ENCODE measurements at regions not wholly inside any gene's neighbourhood (a gene's known extent, or its start where the extent isn't known, plus 50 kb on each side); places are given as distances from the start of the nearest gene placed in this dataset.

DNA sequence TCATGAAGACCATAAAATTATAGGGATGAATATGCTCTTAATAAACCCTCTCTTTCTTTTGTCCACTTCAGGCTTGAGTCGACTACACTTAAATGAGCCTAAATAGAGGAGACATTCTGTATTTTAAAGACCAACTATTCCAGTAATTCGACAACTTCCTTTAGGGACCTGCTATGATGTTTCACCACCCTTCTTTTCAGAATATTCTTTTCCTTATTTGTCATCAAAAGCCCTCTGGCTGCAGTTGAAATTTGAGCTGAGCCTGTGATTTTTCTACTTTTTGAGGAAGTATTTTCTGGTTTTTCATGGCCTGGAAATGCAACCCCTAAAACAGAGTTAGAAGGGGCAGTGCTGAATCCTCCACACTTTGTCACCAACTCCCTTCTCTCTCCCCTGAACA lies 287.0 kb downstream of the EPHA4 start:
- 47 to 55% methylated on average over 2 of the region's 2 CpGs for WGBS, 2 donors
- DNase-seq: no peak
- Histone ChIP-seq H3K4me1 (no peaks in the 10 kb centered on the region), H3K27ac (no peak overlapping the region), H3K9me3 (no peaks in the 10 kb centered on the region), H3K36me3 (no peaks in the 10 kb centered on the region), H3K27me3 (no peaks in the 10 kb centered on the region), H3K4me3 (no peak overlapping the region)
- intact Hi-C loops (cut with DNase I): no loop called here
- TF ChIP-seq POLR2A (IDR thresholded peaks at IDR 0.05): no peak
- TF ChIP-seq CTCF (IDR thresholded peaks at IDR 0.05): no peak

DNA sequence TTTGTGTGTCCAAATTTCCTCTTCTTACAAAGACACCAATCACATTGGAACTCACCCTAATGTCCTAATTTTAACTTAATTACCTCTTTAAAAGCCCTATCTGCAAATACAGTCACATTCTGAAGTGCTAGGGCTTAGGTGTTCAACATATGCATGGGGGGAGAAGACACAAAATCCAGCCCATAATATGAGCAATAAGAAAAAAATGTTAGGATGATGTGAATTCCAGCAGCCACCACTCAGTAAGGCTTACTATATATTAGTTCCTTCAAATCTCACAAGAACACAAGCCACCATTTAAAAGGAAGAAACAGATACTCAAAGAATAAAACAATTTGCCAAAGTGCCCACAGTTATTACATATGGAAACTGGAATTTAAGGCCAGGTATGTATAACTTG lies 285.7 kb downstream of the EPHA4 start:
- H3K9me3 ChIP-seq: no peaks in the 10 kb centered on the region
- H3K27me3 ChIP-seq: no peaks in the 10 kb centered on the region
- TF ChIP-seq CTCF (IDR thresholded peaks at IDR 0.05) (no peak), POLR2A (IDR thresholded peaks at IDR 0.05) (no peak)

DNA sequence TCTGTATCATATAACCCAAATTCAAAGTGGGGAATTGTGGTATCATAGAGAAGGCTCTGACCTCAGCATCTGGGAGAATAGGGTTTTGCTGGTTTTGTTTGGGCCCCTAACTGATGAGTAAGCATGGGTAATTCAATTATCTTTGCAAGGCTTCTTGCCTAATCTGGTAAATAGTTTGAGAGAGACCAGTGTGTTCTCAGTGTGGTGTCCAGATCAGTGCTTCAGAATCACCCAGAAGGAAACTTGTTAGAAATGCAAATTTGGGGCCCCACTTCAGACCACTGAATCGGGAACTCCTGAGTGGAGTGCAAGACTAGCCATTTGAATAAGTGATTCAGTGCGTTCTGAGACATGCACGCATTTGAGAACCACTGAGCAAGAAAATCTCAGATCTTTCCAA lies 282.7 kb downstream of the EPHA4 start:
- WGBS, 2 donors: 71 to 82% methylated on average over 3 of the region's 3 CpGs
- intact Hi-C loops (cut with DNase I): no loop called here

More for the DNA sequence above, 285.7 kb downstream of the EPHA4 start:
- Histone ChIP-seq H3K4me3 (no peak overlapping the region), H3K36me3 (no peaks in the 10 kb centered on the region), H3K4me1 (no peaks in the 10 kb centered on the region), H3K27ac (no peak overlapping the region)
- intact Hi-C loops (cut with DNase I): no loop called here
- DNase-seq: no peak

GRCh38 chr2:221289846-221290245 lies 282.3 kb downstream of the EPHA4 start:
- H3K9me3 ChIP-seq: no peaks in the 10 kb centered on the region
- H3K36me3 ChIP-seq: no peaks in the 10 kb centered on the region
- intact Hi-C loops (cut with DNase I): no loop called here
- no peaks in the 10 kb centered on the region for H3K27me3 ChIP-seq
- TF ChIP-seq POLR2A (IDR thresholded peaks at IDR 0.05) (no peak), CTCF (IDR thresholded peaks at IDR 0.05) (no peak)
- H3K4me1 ChIP-seq: no peaks in the 10 kb centered on the region
- no peak overlapping the region for H3K27ac ChIP-seq
- no peak for DNase-seq
- H3K4me3 ChIP-seq: no peak overlapping the region

More for the DNA sequence above, 282.7 kb downstream of the EPHA4 start:
- no peaks in the 10 kb centered on the region for H3K27me3 ChIP-seq
- no peak overlapping the region for H3K4me3 ChIP-seq
- no peak for DNase-seq
- H3K9me3 ChIP-seq: no peaks in the 10 kb centered on the region
- TF ChIP-seq POLR2A (IDR thresholded peaks at IDR 0.05): no peak
- TF ChIP-seq CTCF (IDR thresholded peaks at IDR 0.05): no peak
- H3K36me3 ChIP-seq: no peaks in the 10 kb centered on the region
- H3K4me1 ChIP-seq: no peaks in the 10 kb centered on the region
- H3K27ac ChIP-seq: no peak overlapping the region

DNA sequence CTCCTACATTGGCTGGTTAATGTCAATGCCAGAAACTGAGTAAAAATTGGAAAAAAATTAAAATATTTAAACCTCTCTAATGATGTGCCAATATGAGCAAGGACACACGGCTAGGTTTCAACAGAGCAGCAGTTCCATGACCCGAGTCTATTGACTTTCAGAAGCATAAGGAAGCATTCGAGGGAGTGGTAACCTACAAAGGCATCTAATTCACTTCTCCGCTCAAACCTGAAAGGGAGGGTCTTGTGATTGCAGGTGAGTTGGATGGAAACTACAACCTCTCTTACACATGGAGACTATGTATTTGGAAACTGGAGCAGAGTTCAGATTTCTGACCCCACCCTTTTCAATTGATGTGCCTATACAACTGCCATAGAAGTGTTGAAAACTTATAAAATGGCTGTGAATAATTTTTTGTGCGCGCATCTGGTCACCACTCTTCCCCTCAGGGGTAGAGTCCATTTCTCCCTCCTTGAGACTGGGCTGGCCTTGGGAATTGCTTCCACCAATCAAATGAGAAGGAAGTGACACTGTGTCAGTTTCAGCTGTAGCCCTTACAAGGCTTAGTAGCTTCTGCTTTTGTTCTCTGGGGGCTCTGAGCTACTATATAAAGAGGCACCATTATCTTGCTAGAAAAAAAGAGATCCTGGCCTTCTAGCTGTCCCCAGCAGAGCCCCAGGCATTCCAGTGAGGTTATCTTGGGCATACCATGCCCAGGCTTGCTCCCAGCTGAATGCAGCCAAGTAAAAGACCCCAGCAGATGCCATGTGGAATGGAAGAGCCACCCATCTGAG lies 278.0 kb downstream of the EPHA4 start:
- WGBS, 2 donors: 85% methylated on average over 6 of the region's 6 CpGs
- H3K9me3 ChIP-seq: no peaks in the 10 kb centered on the region
- H3K4me3 ChIP-seq: no peak overlapping the region
- no peak for TF ChIP-seq POLR2A (IDR thresholded peaks at IDR 0.05)
- no peak for DNase-seq
- intact Hi-C loops (cut with DNase I): no loop called here
- H3K36me3 ChIP-seq: no peaks in the 10 kb centered on the region
- no peak overlapping the region for H3K27ac ChIP-seq
- no peaks in the 10 kb centered on the region for H3K27me3 ChIP-seq
- H3K4me1 ChIP-seq: peaks cover 0 to 13% (median 0%) of the 10 kb centered on the region in 3 donors

DNA sequence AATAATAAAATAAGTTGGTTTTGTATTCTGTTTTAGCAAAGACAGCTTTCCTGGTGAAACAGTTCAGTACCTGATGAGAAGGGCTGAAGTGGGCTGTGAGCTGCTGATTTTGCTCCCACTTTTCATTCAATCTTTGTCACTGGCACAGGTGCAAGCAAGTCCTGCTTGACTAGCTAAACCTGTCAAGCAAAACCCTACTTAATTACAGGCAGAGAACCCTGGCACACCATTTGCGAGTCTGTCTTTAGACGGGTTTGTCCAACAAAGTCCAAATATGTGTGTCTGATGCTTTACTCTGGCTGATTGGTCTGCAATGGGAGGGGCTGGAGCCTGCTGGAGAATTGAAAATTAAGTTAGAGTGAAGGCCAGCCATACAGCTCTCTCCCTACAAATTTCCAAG lies 267.2 kb downstream of the EPHA4 start:
- 43 to 82% methylated on average over 2 of the region's 2 CpGs for WGBS, 2 donors

More for the DNA sequence above, 267.2 kb downstream of the EPHA4 start:
- no peak for DNase-seq
- TF ChIP-seq POLR2A (IDR thresholded peaks at IDR 0.05) (no peak), CTCF (IDR thresholded peaks at IDR 0.05) (no peak)
- Histone ChIP-seq H3K27ac (no peak overlapping the region), H3K27me3 (no peaks in the 10 kb centered on the region), H3K9me3 (no peaks in the 10 kb centered on the region), H3K4me1 (peaks cover 0 to 7% (median 0%) of the 10 kb centered on the region in 3 donors), H3K4me3 (no peak overlapping the region), H3K36me3 (no peaks in the 10 kb centered on the region)
- intact Hi-C loops (cut with DNase I): no loop called here
